B cell (primary cell): ENCODE measurements at regions not wholly inside any gene's neighbourhood (a gene's known extent, or its start where the extent isn't known, plus 50 kb on each side); places are given as distances from the start of the nearest gene placed in this dataset.

Source experiments
- EZH2 ChIP-seq: IDR thresholded peaks from 2 replicates; pipeline ENCODE4 v1.6.1; 2012; ENCODE audit warnings: borderline replicate concordance, low read depth, mild to moderate bottlenecking, moderate library complexity, low read length; ENCODE audit not compliant: insufficient read depth, poor library complexity, severe bottlenecking
- TF ChIP-seq, protein P1 (sequence below): fragments of 200-600 bp; IDR thresholded peaks from one replicate; pipeline ENCODE4 v1.8.0; 2022; ENCODE audit warnings: antibody characterized with exemption, mild to moderate bottlenecking

GRCh38 chr3:5644773-5645670 is 457.5 kb downstream of the EDEM1 start:
- TF ChIP-seq, protein P1, sequence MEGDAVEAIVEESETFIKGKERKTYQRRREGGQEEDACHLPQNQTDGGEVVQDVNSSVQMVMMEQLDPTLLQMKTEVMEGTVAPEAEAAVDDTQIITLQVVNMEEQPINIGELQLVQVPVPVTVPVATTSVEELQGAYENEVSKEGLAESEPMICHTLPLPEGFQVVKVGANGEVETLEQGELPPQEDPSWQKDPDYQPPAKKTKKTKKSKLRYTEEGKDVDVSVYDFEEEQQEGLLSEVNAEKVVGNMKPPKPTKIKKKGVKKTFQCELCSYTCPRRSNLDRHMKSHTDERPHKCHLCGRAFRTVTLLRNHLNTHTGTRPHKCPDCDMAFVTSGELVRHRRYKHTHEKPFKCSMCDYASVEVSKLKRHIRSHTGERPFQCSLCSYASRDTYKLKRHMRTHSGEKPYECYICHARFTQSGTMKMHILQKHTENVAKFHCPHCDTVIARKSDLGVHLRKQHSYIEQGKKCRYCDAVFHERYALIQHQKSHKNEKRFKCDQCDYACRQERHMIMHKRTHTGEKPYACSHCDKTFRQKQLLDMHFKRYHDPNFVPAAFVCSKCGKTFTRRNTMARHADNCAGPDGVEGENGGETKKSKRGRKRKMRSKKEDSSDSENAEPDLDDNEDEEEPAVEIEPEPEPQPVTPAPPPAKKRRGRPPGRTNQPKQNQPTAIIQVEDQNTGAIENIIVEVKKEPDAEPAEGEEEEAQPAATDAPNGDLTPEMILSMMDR = no peak
- no peak for TF ChIP-seq EZH2
